H1 (cell line): ENCODE measurements at regions not wholly inside any gene's neighbourhood (a gene's known extent, or its start where the extent isn't known, plus 50 kb on each side); places are given as distances from the start of the nearest gene placed in this dataset.

Source experiments
- CTCF ChIA-PET: fragments of 300-600 bp; sonication (Branson Sonifier 250); formaldehyde crosslinking; loops from one replicate; lab custom pipeline; 2021; ENCODE audit not compliant: partially characterized antibody; lab: Charles Lee
- POLR2A ChIA-PET: fragments of 300-600 bp; sonication (Branson Sonifier 250); formaldehyde crosslinking; loops from one replicate; lab custom pipeline; 2021; ENCODE audit warnings: inconsistent platforms; ENCODE audit not compliant: partially characterized antibody; lab: Charles Lee
- DNase-seq, 2 experiments: peaks; one replicate each; pipeline versions ENCODE4 v3.0.0 to v3.0.0-alpha.2; 2010 to 2022; ENCODE audit warnings: low spot score in 2 of 2, low read depth in 1 of 2, mixed read lengths in 1 of 2
- FAIRE-seq: peaks from 2 replicates; lab custom pipeline; 2011; peaks lifted over from hg19 to GRCh38; lab: Jason Lieb, UNC
- H2AFZ ChIP-seq: 2 replicates; pipeline ENCODE4 v1.8.1; 2012; ENCODE audit warnings: low read length, inconsistent platforms
- H2AK5ac ChIP-seq: 2 replicates; pipeline ENCODE4 v1.6.1; 2013; ENCODE audit warnings: low read depth, low read length
- H2BK120ac ChIP-seq: replicated peaks from 2 replicates; pipeline ENCODE3; 2013; ENCODE audit warnings: low read depth, low read length, inconsistent platforms
- H2BK12ac ChIP-seq: 2 replicates; pipeline ENCODE4 v1.6.1; 2013; ENCODE audit warnings: low read depth, low read length
- H2BK15ac ChIP-seq: 2 replicates; pipeline ENCODE4 v1.6.1; 2013; ENCODE audit warnings: low read length
- H2BK20ac ChIP-seq: 2 replicates; pipeline ENCODE4 v1.6.1; 2013; ENCODE audit warnings: low read length
- H2BK5ac ChIP-seq: 2 replicates; pipeline ENCODE4 v1.6.1; 2013; ENCODE audit warnings: low read depth, low read length
- H3K14ac ChIP-seq: 2 replicates; pipeline ENCODE4 v1.6.1; 2013; ENCODE audit warnings: inconsistent platforms; ENCODE audit not compliant: insufficient read length
- H3K18ac ChIP-seq: 2 replicates; pipeline ENCODE4 v1.6.1; 2013; ENCODE audit warnings: low read length; ENCODE audit errors: extremely low read depth
- H3K23ac ChIP-seq: 2 replicates; pipeline ENCODE4 v1.6.1; 2013; ENCODE audit warnings: inconsistent platforms; ENCODE audit not compliant: insufficient read length
- H3K23me2 ChIP-seq: 2 replicates; pipeline ENCODE4 v1.6.1; 2013; ENCODE audit warnings: low read depth, low read length
- H3K27ac ChIP-seq: 2 replicates; pipeline ENCODE4 v1.6.1; 2011; ENCODE audit warnings: low read depth, low read length, inconsistent platforms
- H3K27me3 ChIP-seq, 4 experiments: replicated peaks in 1 of 4; 1 replicate in 1 of 4; 2 replicates in 3 of 4; pipeline versions ENCODE4 v1.6.1 to v1.8.1; 2011 to 2013; ENCODE audit warnings: low read length in 3 of 4, mild to moderate bottlenecking in 3 of 4, inconsistent platforms in 2 of 4, mixed read lengths in 2 of 4, moderate library complexity in 1 of 4; ENCODE audit not compliant: control insufficient read depth in 3 of 4, insufficient read depth in 3 of 4; ENCODE audit errors: extremely low read depth in 1 of 4
- H3K36me3 ChIP-seq, 4 experiments: 2 replicates each; pipeline versions ENCODE4 v1.6.1 to v1.8.1; 2011 to 2013; ENCODE audit warnings: mild to moderate bottlenecking in 4 of 4, low read length in 3 of 4, moderate library complexity in 2 of 4, control low read depth in 1 of 4, inconsistent platforms in 1 of 4; ENCODE audit not compliant: insufficient read depth in 4 of 4, control insufficient read depth in 2 of 4
- H3K4ac ChIP-seq: replicated peaks from 2 replicates; pipeline ENCODE3; 2013; ENCODE audit warnings: low read length, low read depth, mixed read lengths, inconsistent platforms; ENCODE audit not compliant: insufficient read length
- H3K4me1 ChIP-seq, 4 experiments: replicated peaks in 1 of 4; 1 replicate in 1 of 4; 2 replicates in 3 of 4; pipeline versions ENCODE4 v1.6.1 to v1.8.1; 2011 to 2013; ENCODE audit warnings: low read length in 3 of 4, inconsistent platforms in 2 of 4, mixed read lengths in 1 of 4; ENCODE audit not compliant: insufficient read depth in 4 of 4, control insufficient read depth in 3 of 4
- H3K4me2 ChIP-seq, 2 experiments: 2 replicates each; pipeline versions ENCODE4 v1.6.1 to v1.8.1; 2011 to 2013; ENCODE audit warnings: low read depth in 2 of 2, low read length in 2 of 2, control low read depth in 1 of 2, inconsistent platforms in 1 of 2, mild to moderate bottlenecking in 1 of 2; ENCODE audit not compliant: insufficient read depth in 1 of 2
- H3K4me3 ChIP-seq, 4 experiments: fragments of 200-600, 300-600 bp in 1 of 4; sonication (generic), shearing (Covaris generic), sonication (Bioruptor Twin) in 1 of 4; 2 replicates each; pipeline versions ENCODE4 v1.5.1 to v1.8.1; 2011 to 2016; ENCODE audit warnings: low read length in 4 of 4, low read depth in 3 of 4, control low read depth in 2 of 4, inconsistent platforms in 2 of 4, mild to moderate bottlenecking in 2 of 4, mixed read lengths in 1 of 4, moderate library complexity in 1 of 4; ENCODE audit not compliant: insufficient read depth in 2 of 4; ENCODE audit errors: extremely low read depth in 1 of 4
- H3K56ac ChIP-seq: replicated peaks from 2 replicates; pipeline ENCODE3; 2013; ENCODE audit warnings: low read depth, mild to moderate bottlenecking, mixed read lengths, low read length, inconsistent platforms; ENCODE audit not compliant: insufficient read length
- H3K79me1 ChIP-seq: 2 replicates; pipeline ENCODE4 v1.6.1; 2013; ENCODE audit warnings: low read depth, low read length, control low read depth
- H3K79me2 ChIP-seq, 2 experiments: 2 replicates each; pipeline versions ENCODE4 v1.6.1 to v1.8.1; 2012 to 2013; ENCODE audit warnings: low read length in 2 of 2, mild to moderate bottlenecking in 2 of 2, inconsistent platforms in 1 of 2; ENCODE audit not compliant: insufficient read depth in 2 of 2, control insufficient read depth in 1 of 2
- H3K9ac ChIP-seq, 4 experiments: replicated peaks in 1 of 4; 1 replicate in 1 of 4; 2 replicates in 3 of 4; pipeline versions ENCODE4 v1.6.1 to v1.8.1; 2011 to 2013; ENCODE audit warnings: low read depth in 3 of 4, low read length in 3 of 4, control low read depth in 2 of 4, mild to moderate bottlenecking in 2 of 4, moderate library complexity in 2 of 4, inconsistent platforms in 1 of 4; ENCODE audit errors: extremely low read depth in 1 of 4
- H3K9me3 ChIP-seq, 2 experiments: 2 replicates each; pipeline versions ENCODE4 v1.6.1 to v1.8.1; 2012 to 2013; ENCODE audit warnings: mild to moderate bottlenecking in 2 of 2, moderate library complexity in 2 of 2, control low read depth in 1 of 2, inconsistent platforms in 1 of 2, low read depth in 1 of 2, low read length in 1 of 2, mixed read lengths in 1 of 2; ENCODE audit not compliant: insufficient read depth in 2 of 2
- H4K20me1 ChIP-seq, 2 experiments: replicated peaks in 1 of 2; 2 replicates each; pipeline versions ENCODE3 to v1.8.1; 2011 to 2013; ENCODE audit warnings: inconsistent platforms in 2 of 2, low read length in 2 of 2, mild to moderate bottlenecking in 1 of 2; ENCODE audit not compliant: insufficient read depth in 2 of 2, control insufficient read depth in 1 of 2
- H4K5ac ChIP-seq: 2 replicates; pipeline ENCODE4 v1.6.1; 2013; ENCODE audit warnings: low read length, low read depth, mixed read lengths, inconsistent platforms; ENCODE audit not compliant: insufficient read length
- H4K8ac ChIP-seq: 2 replicates; pipeline ENCODE4 v1.8.0; 2013; ENCODE audit warnings: mild to moderate bottlenecking, moderate library complexity, low read length, inconsistent platforms; ENCODE audit not compliant: insufficient read depth; ENCODE audit errors: extremely low read depth
- H4K91ac ChIP-seq: replicated peaks from 2 replicates; pipeline ENCODE3; 2013; ENCODE audit warnings: low read length, mixed read lengths, inconsistent platforms; ENCODE audit not compliant: insufficient read length
- MAFK ChIP-seq: IDR thresholded peaks from 2 replicates; pipeline ENCODE4 v1.6.1; 2012; ENCODE audit warnings: low read depth, mild to moderate bottlenecking, improper control_type of control experiment, low read length
- SIX5 ChIP-seq: IDR thresholded peaks from 2 replicates; pipeline ENCODE4 v1.6.1; 2011; ENCODE audit warnings: mild to moderate bottlenecking, low read depth, low read length
- YY1 ChIP-seq: IDR thresholded peaks from 2 replicates; pipeline ENCODE4 v1.6.1; 2011; ENCODE audit warnings: low read depth, mild to moderate bottlenecking, low read length
- WGBS, 2 experiments: shearing (Covaris generic) in 1 of 2; methylation state at CpG; one replicate each; pipeline versions ENCODE4 v1.1.6 to v1.1.7; 2013 to 2015; ENCODE audit warnings: low lambda C conversion rate in 2 of 2, mixed read lengths in 2 of 2, inconsistent platforms in 1 of 2, low coverage in 1 of 2, missing lambda C conversion rate in 1 of 2; ENCODE audit not compliant: insufficient replicate concordance in 2 of 2, insufficient coverage in 1 of 2, insufficient read length in 1 of 2; ENCODE audit errors: extremely low coverage in 1 of 2, missing lambda C conversion rate in 1 of 2; 5-methylcytosine and 5-hydroxymethylcytosine counted together

- H3K18ac ChIP-seq, result no peak overlapping the region
- no peak overlapping the region for H3K4me3 ChIP-seq
- H3K36me3 ChIP-seq, result no peaks in the 10 kb centered on the region
- no peak overlapping the region for H4K5ac ChIP-seq
- no peak overlapping the region for H2BK15ac ChIP-seq
- no peak overlapping the region for H3K27ac ChIP-seq
- no peak overlapping the region for H3K4ac ChIP-seq
- no peak overlapping the region for H2BK20ac ChIP-seq
- H3K4me1 ChIP-seq, result peaks cover 0 to 3% (median 0%) of the 10 kb centered on the region in 4 experiments; a peak in 1 of 7 replicates
- H3K14ac ChIP-seq, result no peak overlapping the region
- POLR2A ChIA-PET, result no interaction called here
- CTCF ChIA-PET, result interaction anchor here (1.1 kb wide), 1 partner anchor 468 kb away, joined by 3 read pairs; no protein-coding TSS in a partner anchor
- H3K56ac ChIP-seq, result no peak overlapping the region
- no peak for FAIRE-seq
- H2AK5ac ChIP-seq, result no peak overlapping the region
- no peaks in the 10 kb centered on the region for H3K9me3 ChIP-seq
- no peak overlapping the region for H3K9ac ChIP-seq
- H4K91ac ChIP-seq, result no peak overlapping the region
- no peak overlapping the region; the same call in 1 of the 2 replicates for H2BK12ac ChIP-seq
- H2BK120ac ChIP-seq, result no peak overlapping the region
- no peaks in the 10 kb centered on the region for H3K79me1 ChIP-seq
- no peaks in the 10 kb centered on the region for H4K20me1 ChIP-seq
- no peak overlapping the region for H2BK5ac ChIP-seq
- no peaks in the 10 kb centered on the region for H3K79me2 ChIP-seq
- H3K23me2 ChIP-seq, result no peaks in the 10 kb centered on the region
- H3K23ac ChIP-seq, result no peak overlapping the region
- no peak overlapping the region for H4K8ac ChIP-seq
- no peak for DNase-seq
- TF ChIP-seq SIX5 (no peak), YY1 (no peak), MAFK (no peak)
- WGBS, 2 experiments, result 47% methylated on average over 1 of the region's 1 CpG; no CpG with 5 or more reads in 1 of the 2 experiments
- H2AFZ ChIP-seq, result no peak overlapping the region
- H3K27me3 ChIP-seq, result no peaks in the 10 kb centered on the region
- no peak overlapping the region for H3K4me2 ChIP-seq
Observed at GRCh38 chr7:12028508-12028907, 182.6 kb upstream of the TMEM106B start.
